ENCODE measurements at regions not wholly inside any gene's neighbourhood (a gene's known extent, or its start where the extent isn't known, plus 50 kb on each side); places are given as distances from the start of the nearest gene placed in this dataset.
"Not testable (repeated sequence)": the region's sequence is repeated elsewhere in the genome, so short reads cannot be mapped to it uniquely, and the experiment has no call there.

- DNase-seq (ENCODE audit: low spot score) = peak; percentile 48
These were observed 141.5 kb downstream of the GABRG2 start for GRCh38 chr5:162209005-162209605.

- DNase-seq (ENCODE audit: low spot score) = no peak
These were observed 147.0 kb downstream of the GABRG2 start for GRCh38 chr5:162214551-162214950.

GRCh38 chr5:162217037-162217436 is 149.5 kb downstream of the GABRG2 start:
- DNase-seq (ENCODE audit: low spot score) = no peak

GRCh38 chr5:162221910-162222309 is 154.3 kb downstream of the GABRG2 start:
- DNase-seq (ENCODE audit: low spot score) = no peak

GRCh38 chr5:162227075-162227474 is 159.5 kb downstream of the GABRG2 start:
- DNase-seq (ENCODE audit: low spot score) = no peak

- no peak for DNase-seq (ENCODE audit: low spot score)
These were observed 162.8 kb downstream of the GABRG2 start for GRCh38 chr5:162230348-162230747.

- DNase-seq (ENCODE audit: low spot score) = no peak
These were observed 163.9 kb downstream of the GABRG2 start for GRCh38 chr5:162231522-162231921.

GRCh38 chr5:162240734-162241133 is 173.2 kb downstream of the GABRG2 start:
- no peak for DNase-seq (ENCODE audit: low spot score)

- DNase-seq (ENCODE audit: low spot score) = no peak
These were observed 174.8 kb downstream of the GABRG2 start for GRCh38 chr5:162242416-162242815.

GRCh38 chr5:162243651-162244050 is 176.1 kb downstream of the GABRG2 start:
- no peak for DNase-seq (ENCODE audit: low spot score)

- DNase-seq (ENCODE audit: low spot score) = no peak
These were observed 180.6 kb downstream of the GABRG2 start for GRCh38 chr5:162248107-162248713.

GRCh38 chr5:162256711-162257110 is 189.1 kb downstream of the GABRG2 start:
- DNase-seq (ENCODE audit: low spot score) = no peak

- DNase-seq (ENCODE audit: low spot score) = no peak
These were observed 201.3 kb downstream of the GABRG2 start for GRCh38 chr5:162268694-162269481.

- DNase-seq (ENCODE audit: low spot score) = no peak
These were observed 204.8 kb downstream of the GABRG2 start for GRCh38 chr5:162272417-162272816.

- DNase-seq (ENCODE audit: low spot score) = no peak
These were observed 207.1 kb downstream of the GABRG2 start for GRCh38 chr5:162274679-162275078.

- not testable (repeated sequence) for DNase-seq (ENCODE audit: low spot score)
These were observed 207.8 kb downstream of the GABRG2 start for GRCh38 chr5:162275387-162275786.

- no peak for DNase-seq (ENCODE audit: low spot score)
These were observed 214.6 kb downstream of the GABRG2 start for GRCh38 chr5:162282191-162282590.

GRCh38 chr5:162283609-162284008 is 216.0 kb downstream of the GABRG2 start:
- no peak for DNase-seq (ENCODE audit: low spot score)

GRCh38 chr5:162288647-162289296 is 221.2 kb downstream of the GABRG2 start:
- DNase-seq (ENCODE audit: low spot score) = no peak

GRCh38 chr5:162289489-162289888 is 221.9 kb downstream of the GABRG2 start:
- DNase-seq (ENCODE audit: low spot score) = no peak

GRCh38 chr5:162299793-162300192 is 232.2 kb downstream of the GABRG2 start:
- DNase-seq (ENCODE audit: low spot score) = no peak

- no peak for DNase-seq (ENCODE audit: low spot score)
These were observed 233.8 kb downstream of the GABRG2 start for GRCh38 chr5:162301356-162301755.

- DNase-seq (ENCODE audit: low spot score) = no peak
These were observed 255.9 kb downstream of the GABRG2 start for GRCh38 chr5:162323466-162323865.
